CD4-positive, alpha-beta T cell treated with Interferon alpha-2 for 1 hour (primary cell): ENCODE measurements at regions not wholly inside any gene's neighbourhood (a gene's known extent, or its start where the extent isn't known, plus 50 kb on each side); places are given as distances from the start of the nearest gene placed in this dataset.
A peak's percentile ranks its signal among the peaks of the same experiment; 100 is the strongest.

Source experiments
- DNase-seq, 2 donors: peaks; one replicate each; pipeline ENCODE4 v3.0.0-alpha.2; 2020 to 2022

- DNase-seq = no peak
Observed at GRCh38 chr15:98393471-98393870, 254.9 kb upstream of the IGF1R start.

GRCh38 chr15:98394546-98394945 is 253.8 kb upstream of the IGF1R start:
- no peak for DNase-seq

- no peak for DNase-seq
Observed at GRCh38 chr15:98395974-98396610, 252.2 kb upstream of the IGF1R start.

- no peak for DNase-seq
Observed at GRCh38 chr15:98397419-98397818, 250.9 kb upstream of the IGF1R start.

GRCh38 chr15:98398056-98398455 is 250.3 kb upstream of the IGF1R start:
- no peak for DNase-seq

GRCh38 chr15:98398886-98399285 is 249.5 kb upstream of the IGF1R start:
- no peak for DNase-seq

GRCh38 chr15:98400120-98400519 is 248.2 kb upstream of the IGF1R start:
- DNase-seq = no peak

- no peak for DNase-seq
Observed at GRCh38 chr15:98401029-98401428, 247.3 kb upstream of the IGF1R start.

GRCh38 chr15:98402486-98402885 is 245.9 kb upstream of the IGF1R start:
- DNase-seq = no peak

GRCh38 chr15:98403169-98403568 is 245.2 kb upstream of the IGF1R start:
- no peak for DNase-seq

GRCh38 chr15:98403569-98403968 is 244.8 kb upstream of the IGF1R start:
- no peak for DNase-seq

- DNase-seq = no peak
Observed at GRCh38 chr15:98405013-98405412, 243.3 kb upstream of the IGF1R start.

- DNase-seq = no peak
Observed at GRCh38 chr15:98408231-98408630, 240.1 kb upstream of the IGF1R start.

GRCh38 chr15:98410328-98410727 is 238.0 kb upstream of the IGF1R start:
- no peak for DNase-seq

GRCh38 chr15:98412852-98413251 is 235.5 kb upstream of the IGF1R start:
- DNase-seq = no peak

GRCh38 chr15:98413933-98414546 is 234.3 kb upstream of the IGF1R start:
- DNase-seq = no peak

- no peak for DNase-seq
Observed at GRCh38 chr15:98416222-98416855, 232.0 kb upstream of the IGF1R start.

GRCh38 chr15:98417346-98417745 is 231.0 kb upstream of the IGF1R start:
- DNase-seq = no peak

- DNase-seq = no peak
Observed at GRCh38 chr15:98418122-98418521, 230.2 kb upstream of the IGF1R start.

GRCh38 chr15:98419173-98419780 is 229.1 kb upstream of the IGF1R start:
- no peak for DNase-seq

- DNase-seq = no peak
Observed at GRCh38 chr15:98420837-98421236, 227.5 kb upstream of the IGF1R start.

- peak; percentile 18 to 40 for DNase-seq
Observed at GRCh38 chr15:98421419-98422129, 226.8 kb upstream of the IGF1R start.

- DNase-seq = no peak
Observed at GRCh38 chr15:98422130-98422478, 226.2 kb upstream of the IGF1R start.

- no peak for DNase-seq
Observed at GRCh38 chr15:98425173-98425572, 223.2 kb upstream of the IGF1R start.
